ENCODE measurements at regions not wholly inside any gene's neighbourhood (a gene's known extent, or its start where the extent isn't known, plus 50 kb on each side); places are given as distances from the start of the nearest gene placed in this dataset.

GRCh38 chr6:141938664-141939063, 194.1 kb upstream of the GJE1 start:
- TF ChIP-seq CTCF (IDR thresholded peaks at IDR 0.05) (no peak), POLR2A (IDR thresholded peaks at IDR 0.05) (no peak)

Measured in heart left ventricle (tissue), 13 donors.